Sigmoid colon (tissue), 6 donors: ENCODE measurements at regions not wholly inside any gene's neighbourhood (a gene's known extent, or its start where the extent isn't known, plus 50 kb on each side); places are given as distances from the start of the nearest gene placed in this dataset.

ENCODE experiments used
- DNase-seq: peaks from one replicate; pipeline ENCODE4 v3.0.0-alpha.2; 2019
- H3K27ac ChIP-seq, 4 donors: fragments of 200-600 bp; sonication (generic); one replicate each; pipeline ENCODE4 v1.5.1; 2016 to 2019; ENCODE audit warnings: mild to moderate bottlenecking in 1 of 4
- H3K27me3 ChIP-seq, 3 donors: fragments of 200-600 bp; sonication (generic); one replicate each; pipeline ENCODE4 v1.5.1; 2019; ENCODE audit warnings: mild to moderate bottlenecking in 1 of 3
- H3K36me3 ChIP-seq, 4 donors: fragments of 200-600 bp; sonication (generic); one replicate each; pipeline ENCODE4 v1.5.1; 2016 to 2019
- H3K4me1 ChIP-seq, 4 donors: fragments of 200-600 bp; sonication (generic); one replicate each; pipeline ENCODE4 v1.5.1; 2017 to 2019
- H3K4me3 ChIP-seq, 4 donors: fragments of 200-600 bp; sonication (generic); one replicate each; pipeline ENCODE4 v1.5.1; 2017 to 2019; ENCODE audit warnings: mild to moderate bottlenecking in 2 of 4, moderate library complexity in 1 of 4
- H3K9me3 ChIP-seq, 4 donors: fragments of 200-600 bp in 3 of 4; sonication (generic) in 3 of 4; one replicate each; pipeline versions ENCODE4 v1.5.1 to v1.6.1; 2013 to 2019
- CTCF ChIP-seq, 4 experiments: fragments of 450-650 bp in 3 of 4; fragments of 200-600 bp in 1 of 4; IDR thresholded peaks; one replicate each; pipeline ENCODE4 v1.5.1; 2016 to 2019; ENCODE audit warnings: antibody characterized with exemption in 4 of 4, mild to moderate bottlenecking in 3 of 4, moderate library complexity in 2 of 4
- EP300 ChIP-seq, 4 donors: sonication (generic); formaldehyde crosslinking; IDR thresholded peaks; one replicate each; pipeline ENCODE4 v1.6.1; 2017; ENCODE audit warnings: antibody characterized with exemption in 4 of 4
- POLR2A ChIP-seq, 2 donors: fragments of 450-650 bp; IDR thresholded peaks; one replicate each; pipeline ENCODE4 v1.6.1; 2016; ENCODE audit warnings: antibody characterized with exemption in 2 of 2, mild to moderate bottlenecking in 2 of 2, moderate library complexity in 2 of 2
- POLR2AphosphoS5 ChIP-seq, 4 donors: sonication (generic); formaldehyde crosslinking; IDR thresholded peaks; one replicate each; pipeline ENCODE4 v1.6.1; 2017; ENCODE audit warnings: antibody characterized with exemption in 4 of 4
- WGBS, 2 donors: extraction: QIAGEN DNeasy Blood & Tissue Kit; methylation state at CpG; one replicate each; pipeline ENCODE4 v1.1.7; 2013; 5-methylcytosine and 5-hydroxymethylcytosine counted together
- intact Hi-C: fragments of 100-400 bp; cut with DNase I; formaldehyde crosslinking; loops from one replicate; pipeline ENCODE4 v1.15.1; 2023
- donor health status: healthy with polysubstance abuse.
- donor health status: healthy.

GRCh38 chr20:54843865-54844264 lies 368.5 kb downstream of the DOK5 start:
- no peak overlapping the region for H3K4me3 ChIP-seq
- TF ChIP-seq CTCF (IDR thresholded peaks at IDR 0.05) (no peak), POLR2AphosphoS5 (IDR thresholded peaks at IDR 0.05) (no peak), POLR2A (IDR thresholded peaks at IDR 0.05) (no peak), EP300 (IDR thresholded peaks at IDR 0.05) (no peak)
- WGBS, 2 donors = 28 to 34% methylated on average over 5 of the region's 5 CpGs

GRCh38 chr20:54843431-54843830 lies 368.0 kb downstream of the DOK5 start:
- intact Hi-C loops = no loop called here
- 79 to 93% methylated on average over 1 of the region's 1 CpG for WGBS, 2 donors
- no peak overlapping the region for H3K27ac ChIP-seq
- no peak for DNase-seq
- H3K27me3 ChIP-seq = no peaks in the 10 kb centered on the region
- TF ChIP-seq CTCF (IDR thresholded peaks at IDR 0.05) (no peak), EP300 (IDR thresholded peaks at IDR 0.05) (no peak), POLR2A (IDR thresholded peaks at IDR 0.05) (no peak), POLR2AphosphoS5 (IDR thresholded peaks at IDR 0.05) (no peak)
- H3K36me3 ChIP-seq = no peaks in the 10 kb centered on the region
- no peaks in the 10 kb centered on the region for H3K9me3 ChIP-seq
- no peaks in the 10 kb centered on the region for H3K4me1 ChIP-seq
- H3K4me3 ChIP-seq = no peak overlapping the region

More at GRCh38 chr20:54843865-54844264, 368.5 kb downstream of the DOK5 start:
- no peaks in the 10 kb centered on the region for H3K27me3 ChIP-seq
- no peaks in the 10 kb centered on the region for H3K9me3 ChIP-seq
- no peak for DNase-seq
- H3K27ac ChIP-seq = no peak overlapping the region
- intact Hi-C loops = no loop called here
- no peaks in the 10 kb centered on the region for H3K4me1 ChIP-seq
- no peaks in the 10 kb centered on the region for H3K36me3 ChIP-seq

- Histone ChIP-seq H3K27me3 (no peaks in the 10 kb centered on the region), H3K36me3 (no peaks in the 10 kb centered on the region), H3K4me3 (no peak overlapping the region), H3K9me3 (no peaks in the 10 kb centered on the region), H3K27ac (no peak overlapping the region), H3K4me1 (no peaks in the 10 kb centered on the region)
- WGBS, 2 donors = 77% methylated on average over 6 of the region's 6 CpGs
- TF ChIP-seq POLR2AphosphoS5 (IDR thresholded peaks at IDR 0.05) (no peak), POLR2A (IDR thresholded peaks at IDR 0.05) (no peak), EP300 (IDR thresholded peaks at IDR 0.05) (no peak), CTCF (IDR thresholded peaks at IDR 0.05) (no peak)
- DNase-seq = no peak
- intact Hi-C loops = no loop called here
Measured at GRCh38 chr20:54839224-54839623, 363.8 kb downstream of the DOK5 start.

- 30 to 50% methylated on average over 4 of the region's 4 CpGs for WGBS, 2 donors
- H3K9me3 ChIP-seq = no peaks in the 10 kb centered on the region
- TF ChIP-seq CTCF (IDR thresholded peaks at IDR 0.05) = no peak
- no peak for TF ChIP-seq EP300 (IDR thresholded peaks at IDR 0.05)
- TF ChIP-seq POLR2A (IDR thresholded peaks at IDR 0.05) = no peak
- TF ChIP-seq POLR2AphosphoS5 (IDR thresholded peaks at IDR 0.05) = no peak
- no peak for DNase-seq
- H3K27ac ChIP-seq = no peak overlapping the region
- H3K4me1 ChIP-seq = no peaks in the 10 kb centered on the region
- no peaks in the 10 kb centered on the region for H3K27me3 ChIP-seq
- H3K36me3 ChIP-seq = no peaks in the 10 kb centered on the region
- intact Hi-C loops = no loop called here
- H3K4me3 ChIP-seq = no peak overlapping the region
Measured at GRCh38 chr20:54837226-54837625, 361.8 kb downstream of the DOK5 start.

- TF ChIP-seq EP300 (IDR thresholded peaks at IDR 0.05) (no peak), CTCF (IDR thresholded peaks at IDR 0.05) (no peak), POLR2A (IDR thresholded peaks at IDR 0.05) (no peak), POLR2AphosphoS5 (IDR thresholded peaks at IDR 0.05) (no peak)
- no peak for DNase-seq
- Histone ChIP-seq H3K36me3 (no peaks in the 10 kb centered on the region), H3K27ac (no peak overlapping the region), H3K27me3 (no peaks in the 10 kb centered on the region), H3K9me3 (no peaks in the 10 kb centered on the region), H3K4me1 (no peaks in the 10 kb centered on the region), H3K4me3 (no peak overlapping the region)
- 62 to 76% methylated on average over 2 of the region's 2 CpGs for WGBS, 2 donors
- intact Hi-C loops = no loop called here
Measured at GRCh38 chr20:54822386-54822785, 347.0 kb downstream of the DOK5 start.
